ENCODE measurements at regions not wholly inside any gene's neighbourhood (a gene's known extent, or its start where the extent isn't known, plus 50 kb on each side); places are given as distances from the start of the nearest gene placed in this dataset.
"Not testable (repeated sequence)": the region's sequence is repeated elsewhere in the genome, so short reads cannot be mapped to it uniquely, and the experiment has no call there.

DNA sequence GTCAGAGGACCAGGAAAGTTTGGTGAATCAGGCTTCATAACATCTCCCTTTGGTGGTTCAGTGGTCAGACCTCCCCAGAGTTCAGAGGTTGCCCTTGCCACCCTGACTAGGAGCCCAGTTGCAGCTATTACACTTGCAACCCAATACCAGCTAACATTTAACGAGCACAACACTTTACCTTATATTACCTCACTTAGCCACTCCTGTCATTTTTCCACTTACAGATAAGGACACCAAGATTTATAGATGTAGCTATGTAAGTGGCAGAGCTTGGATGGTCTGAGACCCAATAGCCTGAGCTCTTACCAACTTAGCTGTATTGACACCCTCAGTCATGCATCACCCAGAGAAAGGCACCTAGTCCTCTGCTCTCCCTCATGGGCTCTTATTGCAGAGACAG lies 234.7 kb downstream of the INSC start:
- WGBS, 2 donors, result 81 to 88% methylated on average over 1 of the region's 1 CpG

DNA sequence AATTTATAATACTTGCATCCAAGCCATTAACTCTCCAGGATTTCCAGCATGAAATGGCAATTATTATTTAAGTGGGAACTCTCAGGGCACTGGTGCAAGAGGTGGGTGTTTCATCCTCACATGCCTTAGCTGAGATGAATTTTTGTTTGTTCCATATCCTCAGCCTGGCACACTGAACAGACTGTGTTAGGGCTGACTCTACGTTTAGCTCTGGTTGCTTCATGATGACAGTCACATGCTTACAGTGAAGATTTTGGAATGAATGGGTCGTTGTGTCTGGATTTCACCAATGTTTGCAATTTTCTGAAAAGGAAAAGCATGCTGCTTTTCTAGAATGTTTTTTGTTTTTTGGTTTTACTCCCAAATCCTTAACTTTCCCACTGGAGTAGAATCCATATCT lies 246.6 kb downstream of the INSC start:
- Histone ChIP-seq H3K27me3 (peaks cover 0 to 4% (median 0%) of the 10 kb centered on the region in 7 donors), H3K4me3 (no peak overlapping the region), H3K36me3 (no peaks in the 10 kb centered on the region), H3K9me3 (no peaks in the 10 kb centered on the region), H3K27ac (no peak overlapping the region), H3K4me1 (no peaks in the 10 kb centered on the region)
- intact Hi-C loops (cut with DNase I), result no loop called here
- TF ChIP-seq, protein P1, sequence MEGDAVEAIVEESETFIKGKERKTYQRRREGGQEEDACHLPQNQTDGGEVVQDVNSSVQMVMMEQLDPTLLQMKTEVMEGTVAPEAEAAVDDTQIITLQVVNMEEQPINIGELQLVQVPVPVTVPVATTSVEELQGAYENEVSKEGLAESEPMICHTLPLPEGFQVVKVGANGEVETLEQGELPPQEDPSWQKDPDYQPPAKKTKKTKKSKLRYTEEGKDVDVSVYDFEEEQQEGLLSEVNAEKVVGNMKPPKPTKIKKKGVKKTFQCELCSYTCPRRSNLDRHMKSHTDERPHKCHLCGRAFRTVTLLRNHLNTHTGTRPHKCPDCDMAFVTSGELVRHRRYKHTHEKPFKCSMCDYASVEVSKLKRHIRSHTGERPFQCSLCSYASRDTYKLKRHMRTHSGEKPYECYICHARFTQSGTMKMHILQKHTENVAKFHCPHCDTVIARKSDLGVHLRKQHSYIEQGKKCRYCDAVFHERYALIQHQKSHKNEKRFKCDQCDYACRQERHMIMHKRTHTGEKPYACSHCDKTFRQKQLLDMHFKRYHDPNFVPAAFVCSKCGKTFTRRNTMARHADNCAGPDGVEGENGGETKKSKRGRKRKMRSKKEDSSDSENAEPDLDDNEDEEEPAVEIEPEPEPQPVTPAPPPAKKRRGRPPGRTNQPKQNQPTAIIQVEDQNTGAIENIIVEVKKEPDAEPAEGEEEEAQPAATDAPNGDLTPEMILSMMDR (IDR thresholded peaks at IDR 0.05), result no peak
- DNase-seq (no peak), ATAC-seq (no peak)
- 75 to 78% methylated on average over 2 of the region's 2 CpGs for WGBS, 2 donors

More for the DNA sequence above, 234.7 kb downstream of the INSC start:
- TF ChIP-seq, protein P1 (IDR thresholded peaks at IDR 0.05), result no peak
- Histone ChIP-seq H3K4me3 (no peak overlapping the region), H3K9me3 (peaks cover 0 to 10% (median 0%) of the 10 kb centered on the region in 11 donors), H3K4me1 (no peaks in the 10 kb centered on the region), H3K27me3 (peaks cover 0 to 3% (median 0%) of the 10 kb centered on the region in 7 donors), H3K36me3 (no peaks in the 10 kb centered on the region), H3K27ac (no peak overlapping the region)
- ATAC-seq, result no peak
- no peak for DNase-seq
- intact Hi-C loops (cut with DNase I), result no loop called here

GRCh38 chr11:15365286-15365685 lies 250.6 kb downstream of the INSC start:
- H3K4me3 ChIP-seq, result not testable (repeated sequence)

DNA sequence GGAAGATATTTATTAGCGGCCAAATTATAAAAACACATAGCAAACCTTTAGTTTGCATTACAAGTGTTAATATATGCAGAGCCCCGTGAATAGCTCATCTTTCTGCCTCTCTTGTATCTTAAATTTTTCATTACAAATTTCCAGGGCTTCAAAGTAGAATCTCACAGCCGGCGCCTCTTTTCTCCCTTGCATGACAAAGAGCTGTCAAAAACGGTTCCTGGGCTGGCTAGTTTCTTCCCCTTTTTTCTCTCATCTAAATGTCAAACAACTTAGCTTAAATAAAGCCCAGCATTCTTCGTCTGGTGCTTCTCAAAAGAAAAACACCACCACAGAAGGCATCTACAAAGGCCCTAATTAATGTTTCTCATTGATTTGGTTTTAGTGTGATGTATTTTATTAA lies 253.0 kb downstream of the INSC start:
- DNase-seq, result no peak
- no peaks in the 10 kb centered on the region for H3K9me3 ChIP-seq
- H3K4me3 ChIP-seq, result no peak overlapping the region
- no peaks in the 10 kb centered on the region for H3K36me3 ChIP-seq
- intact Hi-C loops (cut with DNase I), result no loop called here
- TF ChIP-seq, protein P1 (IDR thresholded peaks at IDR 0.05), result no peak
- 41 to 44% methylated on average over 6 of the region's 6 CpGs for WGBS, 2 donors
- H3K27ac ChIP-seq, result no peak overlapping the region
- H3K4me1 ChIP-seq, result no peaks in the 10 kb centered on the region
- peaks cover 0 to 7% (median 0%) of the 10 kb centered on the region in 7 donors for H3K27me3 ChIP-seq
- no peak for ATAC-seq

More at GRCh38 chr11:15365286-15365685, 250.6 kb downstream of the INSC start:
- peaks cover 0 to 11% (median 0%) of the 10 kb centered on the region in 7 donors for H3K27me3 ChIP-seq
- H3K27ac ChIP-seq; intact Hi-C loops (cut with DNase I); H3K4me1 ChIP-seq; H3K9me3 ChIP-seq; ATAC-seq; H3K36me3 ChIP-seq; DNase-seq: not testable (repeated sequence)
- 62 to 63% methylated on average over 5 of the region's 5 CpGs for WGBS, 2 donors

- Histone ChIP-seq H3K4me1 (no peaks in the 10 kb centered on the region), H3K27me3 (peaks cover 0 to 7% (median 0%) of the 10 kb centered on the region in 7 donors), H3K4me3 (no peak overlapping the region), H3K9me3 (no peaks in the 10 kb centered on the region), H3K36me3 (no peaks in the 10 kb centered on the region), H3K27ac (no peak overlapping the region)
- WGBS, 2 donors, result 91% methylated on average over 5 of the region's 5 CpGs
- no peak for ATAC-seq
- intact Hi-C loops (cut with DNase I), result no loop called here
- TF ChIP-seq, protein P1 (IDR thresholded peaks at IDR 0.05), result no peak
- no peak for DNase-seq
Observed at GRCh38 chr11:15370495-15371147, 255.9 kb downstream of the INSC start.

All from heart right ventricle (tissue), 16 donors.